ENCODE measurements at regions not wholly inside any gene's neighbourhood (a gene's known extent, or its start where the extent isn't known, plus 50 kb on each side); places are given as distances from the start of the nearest gene placed in this dataset.

DNA sequence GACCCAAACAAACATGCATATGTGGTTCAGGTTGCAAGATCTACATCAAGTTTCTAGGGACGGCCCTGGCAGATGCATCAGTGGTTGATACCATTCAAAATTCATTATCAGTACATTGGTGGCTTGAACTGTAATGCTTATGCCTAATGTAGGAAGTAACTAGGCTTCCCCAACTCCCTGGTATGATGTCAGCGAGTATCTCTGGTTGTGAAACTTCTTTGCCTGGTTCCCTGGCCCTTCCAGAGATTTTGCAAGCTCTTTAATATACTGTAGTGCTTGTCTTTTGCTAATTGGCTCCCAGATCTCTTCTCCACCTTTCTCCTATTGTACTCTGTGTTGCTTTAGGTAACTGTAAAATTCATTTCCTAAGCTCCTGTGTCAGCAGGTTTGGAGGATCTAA, 114.8 kb upstream of the RARB start:
- TF ChIP-seq, protein P1, sequence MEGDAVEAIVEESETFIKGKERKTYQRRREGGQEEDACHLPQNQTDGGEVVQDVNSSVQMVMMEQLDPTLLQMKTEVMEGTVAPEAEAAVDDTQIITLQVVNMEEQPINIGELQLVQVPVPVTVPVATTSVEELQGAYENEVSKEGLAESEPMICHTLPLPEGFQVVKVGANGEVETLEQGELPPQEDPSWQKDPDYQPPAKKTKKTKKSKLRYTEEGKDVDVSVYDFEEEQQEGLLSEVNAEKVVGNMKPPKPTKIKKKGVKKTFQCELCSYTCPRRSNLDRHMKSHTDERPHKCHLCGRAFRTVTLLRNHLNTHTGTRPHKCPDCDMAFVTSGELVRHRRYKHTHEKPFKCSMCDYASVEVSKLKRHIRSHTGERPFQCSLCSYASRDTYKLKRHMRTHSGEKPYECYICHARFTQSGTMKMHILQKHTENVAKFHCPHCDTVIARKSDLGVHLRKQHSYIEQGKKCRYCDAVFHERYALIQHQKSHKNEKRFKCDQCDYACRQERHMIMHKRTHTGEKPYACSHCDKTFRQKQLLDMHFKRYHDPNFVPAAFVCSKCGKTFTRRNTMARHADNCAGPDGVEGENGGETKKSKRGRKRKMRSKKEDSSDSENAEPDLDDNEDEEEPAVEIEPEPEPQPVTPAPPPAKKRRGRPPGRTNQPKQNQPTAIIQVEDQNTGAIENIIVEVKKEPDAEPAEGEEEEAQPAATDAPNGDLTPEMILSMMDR (IDR thresholded peaks at IDR 0.05) = no peak
- TF ChIP-seq ZFX (IDR thresholded peaks at IDR 0.05; ENCODE audit: borderline replicate concordance) = no peak
